WERI-Rb-1 (cell line): ENCODE measurements at regions not wholly inside any gene's neighbourhood (a gene's known extent, or its start where the extent isn't known, plus 50 kb on each side); places are given as distances from the start of the nearest gene placed in this dataset.

Source experiments
- DNase-seq: peaks from one replicate; pipeline ENCODE4 v3.0.0-alpha.2; 2020
- H3K27ac ChIP-seq: fragments of 250-450 bp; sonication (Bioruptor Pico); 2 replicates; pipeline ENCODE4 v1.5.1; 2020; ENCODE audit warnings: mild to moderate bottlenecking, moderate library complexity
- H3K27me3 ChIP-seq: fragments of 250-450 bp; sonication (Bioruptor Pico); 2 replicates; pipeline ENCODE4 v1.5.1; 2021; ENCODE audit warnings: mild to moderate bottlenecking, low read depth, moderate library complexity; ENCODE audit not compliant: insufficient read depth, severe bottlenecking
- H3K36me3 ChIP-seq: fragments of 250-450 bp; sonication (Bioruptor Pico); 2 replicates; pipeline ENCODE4 v1.5.1; 2020; ENCODE audit warnings: mild to moderate bottlenecking, moderate library complexity
- H3K4me3 ChIP-seq: 2 replicates; pipeline ENCODE4 v1.5.1; 2011; ENCODE audit warnings: low read depth, mild to moderate bottlenecking, control low read depth, low read length
- H3K9me3 ChIP-seq: fragments of 250-450 bp; sonication (Bioruptor Pico); 2 replicates; pipeline ENCODE4 v1.5.1; 2021; ENCODE audit warnings: mild to moderate bottlenecking, moderate library complexity; ENCODE audit not compliant: severe bottlenecking
- TF ChIP-seq, protein P1 (sequence below): IDR thresholded peaks from 2 replicates; pipeline ENCODE4 v1.5.1; 2011; ENCODE audit warnings: low read depth, mild to moderate bottlenecking, control low read depth, inconsistent platforms, low read length

DNA sequence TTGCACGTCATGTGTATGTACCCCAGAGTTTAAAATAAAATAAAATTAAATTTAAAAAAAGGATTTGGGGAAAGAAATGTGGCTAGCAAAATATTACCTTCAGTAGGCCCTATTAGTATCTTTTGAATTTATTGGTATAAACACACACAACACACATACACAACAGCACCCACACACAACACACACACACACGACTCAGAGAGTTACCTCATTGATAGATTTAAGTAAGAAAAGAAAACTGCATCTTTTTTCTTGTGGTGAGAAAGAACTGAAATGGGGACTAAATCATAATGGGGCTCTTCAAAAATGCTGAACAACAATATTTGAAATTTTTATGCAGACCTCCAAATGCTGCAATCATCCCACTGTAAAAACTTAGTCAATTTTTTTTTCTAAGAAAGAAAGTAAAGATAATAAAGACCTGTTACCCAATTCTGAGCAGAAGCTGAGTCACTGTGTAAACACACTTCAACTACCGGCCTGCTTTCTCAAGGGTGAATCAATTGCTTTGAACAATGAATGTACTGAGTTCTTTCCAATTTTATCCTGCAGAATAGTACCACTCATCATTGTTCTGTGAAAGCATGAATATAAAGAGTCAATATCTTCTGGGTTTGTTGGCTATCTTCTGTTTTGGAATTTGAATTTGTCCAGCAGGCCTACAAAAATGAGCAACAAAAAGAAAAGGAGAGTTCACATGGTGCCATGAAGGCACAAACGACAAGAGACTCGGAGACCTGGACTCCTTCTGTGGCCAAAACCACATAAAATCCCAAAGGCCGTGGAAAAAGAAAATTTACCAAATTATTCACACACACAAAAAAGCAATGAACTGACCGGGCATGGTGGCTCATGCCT, 57.9 kb upstream of the CCNG1 start:
- H3K27ac ChIP-seq: no peak overlapping the region
- H3K27me3 ChIP-seq: peaks cover 42% of the 10 kb centered on the region
- no peak for DNase-seq
- no peak overlapping the region for H3K4me3 ChIP-seq
- TF ChIP-seq, protein P1, sequence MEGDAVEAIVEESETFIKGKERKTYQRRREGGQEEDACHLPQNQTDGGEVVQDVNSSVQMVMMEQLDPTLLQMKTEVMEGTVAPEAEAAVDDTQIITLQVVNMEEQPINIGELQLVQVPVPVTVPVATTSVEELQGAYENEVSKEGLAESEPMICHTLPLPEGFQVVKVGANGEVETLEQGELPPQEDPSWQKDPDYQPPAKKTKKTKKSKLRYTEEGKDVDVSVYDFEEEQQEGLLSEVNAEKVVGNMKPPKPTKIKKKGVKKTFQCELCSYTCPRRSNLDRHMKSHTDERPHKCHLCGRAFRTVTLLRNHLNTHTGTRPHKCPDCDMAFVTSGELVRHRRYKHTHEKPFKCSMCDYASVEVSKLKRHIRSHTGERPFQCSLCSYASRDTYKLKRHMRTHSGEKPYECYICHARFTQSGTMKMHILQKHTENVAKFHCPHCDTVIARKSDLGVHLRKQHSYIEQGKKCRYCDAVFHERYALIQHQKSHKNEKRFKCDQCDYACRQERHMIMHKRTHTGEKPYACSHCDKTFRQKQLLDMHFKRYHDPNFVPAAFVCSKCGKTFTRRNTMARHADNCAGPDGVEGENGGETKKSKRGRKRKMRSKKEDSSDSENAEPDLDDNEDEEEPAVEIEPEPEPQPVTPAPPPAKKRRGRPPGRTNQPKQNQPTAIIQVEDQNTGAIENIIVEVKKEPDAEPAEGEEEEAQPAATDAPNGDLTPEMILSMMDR: no peak
- H3K36me3 ChIP-seq: no peaks in the 10 kb centered on the region
- no peaks in the 10 kb centered on the region for H3K9me3 ChIP-seq

DNA sequence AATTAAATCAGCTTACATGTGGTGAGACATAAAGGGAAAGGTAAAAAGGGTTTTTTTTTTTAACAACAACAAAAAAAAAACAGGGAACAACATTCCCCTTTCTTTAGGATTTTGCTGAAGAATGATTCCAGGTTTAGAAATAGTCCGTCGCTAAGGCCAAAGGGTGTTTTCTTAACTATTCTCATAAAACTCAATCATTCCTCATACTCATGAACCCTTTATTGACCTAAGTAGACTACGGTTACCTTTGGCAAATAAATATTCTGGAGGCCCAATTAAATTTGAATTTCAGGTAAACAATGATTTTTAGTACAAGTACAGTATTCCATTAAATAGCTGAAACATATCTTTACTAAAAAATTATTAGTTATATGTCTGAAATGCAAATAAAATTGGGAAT, 55.6 kb upstream of the CCNG1 start:
- no peak overlapping the region for H3K27ac ChIP-seq
- H3K36me3 ChIP-seq: no peaks in the 10 kb centered on the region
- TF ChIP-seq, protein P1: no peak
- no peak for DNase-seq
- no peak overlapping the region for H3K4me3 ChIP-seq
- H3K27me3 ChIP-seq: peaks cover 56% of the 10 kb centered on the region
- no peaks in the 10 kb centered on the region for H3K9me3 ChIP-seq

DNA sequence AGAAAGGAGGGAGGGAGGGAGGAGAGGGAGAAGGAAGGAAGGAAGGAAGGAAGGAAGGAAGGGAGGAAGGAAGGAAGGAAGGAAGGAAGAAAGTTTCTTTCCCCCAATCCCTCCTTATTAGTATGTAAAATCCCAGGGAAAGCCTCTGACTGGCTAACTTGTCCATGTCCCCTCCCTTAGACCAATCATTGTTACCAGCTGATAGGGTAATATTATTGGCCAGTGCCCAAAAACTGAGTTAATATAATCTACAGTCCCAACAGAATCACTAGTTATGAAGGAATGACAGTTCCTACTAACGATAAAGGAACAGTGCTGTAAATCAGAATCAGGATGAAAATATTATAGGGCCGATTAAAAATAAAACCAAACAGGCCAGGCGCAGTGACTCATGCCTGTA, 53.6 kb upstream of the CCNG1 start:
- H3K9me3 ChIP-seq: no peaks in the 10 kb centered on the region
- H3K4me3 ChIP-seq: no peak overlapping the region
- TF ChIP-seq, protein P1: no peak
- no peaks in the 10 kb centered on the region for H3K36me3 ChIP-seq
- H3K27me3 ChIP-seq: peaks cover 48% of the 10 kb centered on the region
- H3K27ac ChIP-seq: no peak overlapping the region
- no peak for DNase-seq

DNA sequence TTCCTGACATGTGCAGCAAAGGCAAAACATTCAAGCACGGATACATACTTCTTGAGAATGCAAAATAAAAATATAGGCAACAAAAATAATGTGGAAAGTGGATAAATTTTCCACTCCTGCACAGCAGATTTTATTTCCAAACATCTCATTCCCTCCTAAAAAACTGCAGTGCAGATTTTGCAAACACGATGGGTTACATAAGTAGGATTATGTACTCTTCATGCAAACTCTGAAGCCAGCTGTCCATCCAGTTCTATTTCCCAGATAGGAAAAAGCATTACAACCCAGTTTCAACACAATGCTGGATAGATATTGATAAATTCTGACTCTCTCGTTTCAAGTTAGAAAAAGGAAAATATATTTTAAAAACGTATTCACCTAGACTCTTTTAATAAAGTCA, 52.7 kb upstream of the CCNG1 start:
- DNase-seq: no peak
- Histone ChIP-seq H3K27ac (no peak overlapping the region), H3K9me3 (no peaks in the 10 kb centered on the region), H3K36me3 (no peaks in the 10 kb centered on the region), H3K27me3 (peaks cover 46% of the 10 kb centered on the region), H3K4me3 (no peak overlapping the region)
- TF ChIP-seq, protein P1: no peak

DNA sequence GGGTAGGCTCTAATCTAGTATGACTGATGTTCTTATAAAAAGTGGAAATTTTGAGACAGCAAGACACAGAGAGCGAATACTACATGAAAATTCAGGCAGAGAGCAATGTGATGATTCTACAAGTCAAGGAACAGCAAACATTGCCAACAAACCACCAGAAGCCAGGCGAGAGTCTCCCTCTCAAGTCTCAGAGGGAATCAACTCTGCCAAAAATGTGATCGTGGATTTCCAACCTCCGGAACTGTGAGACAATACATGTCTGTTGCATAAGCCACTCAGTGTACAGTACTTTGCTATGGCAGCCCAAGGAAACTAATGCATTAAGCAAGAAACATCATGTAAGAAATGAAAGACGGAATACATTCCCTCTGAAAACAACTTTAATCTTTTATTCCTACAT, 52.1 kb upstream of the CCNG1 start:
- DNase-seq: no peak
- TF ChIP-seq, protein P1: no peak
- no peaks in the 10 kb centered on the region for H3K9me3 ChIP-seq
- H3K27ac ChIP-seq: no peak overlapping the region
- H3K27me3 ChIP-seq: peaks cover 40% of the 10 kb centered on the region
- no peaks in the 10 kb centered on the region for H3K36me3 ChIP-seq
- no peak overlapping the region for H3K4me3 ChIP-seq

DNA sequence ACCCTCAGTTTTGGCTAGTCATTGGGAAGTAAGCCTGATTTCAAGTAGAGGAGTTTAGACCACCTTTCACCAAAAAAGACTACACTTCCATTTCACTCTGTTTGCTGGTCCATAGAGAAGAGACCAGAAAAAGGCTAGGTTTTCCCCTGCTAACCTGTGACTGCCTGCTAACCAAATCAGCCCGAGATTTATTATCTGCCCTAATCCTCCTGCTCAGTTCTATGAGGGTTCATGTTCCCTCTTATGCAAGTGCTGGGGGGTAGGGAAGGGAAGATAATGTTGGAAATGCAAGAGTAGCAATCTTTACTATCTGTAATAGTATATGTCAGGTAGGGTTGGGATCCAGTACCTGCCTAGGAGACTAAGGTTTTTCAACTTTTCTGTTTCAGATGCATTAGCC, 51.6 kb upstream of the CCNG1 start:
- Histone ChIP-seq H3K27me3 (peaks cover 39% of the 10 kb centered on the region), H3K9me3 (no peaks in the 10 kb centered on the region), H3K4me3 (no peak overlapping the region), H3K36me3 (no peaks in the 10 kb centered on the region), H3K27ac (no peak overlapping the region)
- no peak for DNase-seq
- TF ChIP-seq, protein P1: no peak
